ENCODE measurements at regions not wholly inside any gene's neighbourhood (a gene's known extent, or its start where the extent isn't known, plus 50 kb on each side); places are given as distances from the start of the nearest gene placed in this dataset.

DNA sequence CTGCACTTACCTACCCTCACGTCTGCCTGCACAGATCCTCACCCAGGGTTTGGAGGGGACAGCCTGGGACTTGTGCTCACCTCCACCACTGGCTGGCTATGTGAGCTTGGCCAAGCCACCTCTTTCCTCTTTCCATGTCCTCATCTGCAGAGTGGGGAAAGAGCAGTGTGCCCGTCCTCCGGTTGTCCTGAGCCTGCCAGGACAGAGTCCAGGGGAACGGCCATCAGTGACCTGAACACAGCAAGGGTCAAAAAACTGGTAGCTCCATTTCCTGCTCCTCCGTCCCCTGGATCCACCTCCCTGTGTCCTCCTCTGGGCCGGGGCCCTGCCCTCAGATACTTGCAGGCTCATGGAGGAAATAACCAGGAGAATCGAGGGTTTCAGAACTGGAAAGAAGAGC lies 187.7 kb downstream of the OLFM1 start:
- peaks cover 31% of the 10 kb centered on the region for H3K27me3 ChIP-seq (ENCODE audit: insufficient read depth, low read depth)
- no peak overlapping the region for H3K27ac ChIP-seq
- no peaks in the 10 kb centered on the region for H3K36me3 ChIP-seq (ENCODE audit: insufficient read depth)
- no peak overlapping the region for H2AFZ ChIP-seq (ENCODE audit: low read depth)
- H4K20me1 ChIP-seq (ENCODE audit: insufficient read depth): no peaks in the 10 kb centered on the region
- no peak for TF ChIP-seq CTCF (conservative IDR thresholded peaks at IDR 0.05; ENCODE audit: low read depth, low read length)
- no peaks in the 10 kb centered on the region for H3K4me1 ChIP-seq (ENCODE audit: low read depth, poor library complexity, severe bottlenecking)
- no peaks in the 10 kb centered on the region for H3K79me2 ChIP-seq (ENCODE audit: insufficient read depth, low read depth)
- no peak overlapping the region for H3K9ac ChIP-seq
- no peak overlapping the region for H3K4me3 ChIP-seq (IDR thresholded peaks at IDR 0.05; ENCODE audit: insufficient read depth, low read depth, low read length)
- no peak overlapping the region for H3K4me2 ChIP-seq

DNA sequence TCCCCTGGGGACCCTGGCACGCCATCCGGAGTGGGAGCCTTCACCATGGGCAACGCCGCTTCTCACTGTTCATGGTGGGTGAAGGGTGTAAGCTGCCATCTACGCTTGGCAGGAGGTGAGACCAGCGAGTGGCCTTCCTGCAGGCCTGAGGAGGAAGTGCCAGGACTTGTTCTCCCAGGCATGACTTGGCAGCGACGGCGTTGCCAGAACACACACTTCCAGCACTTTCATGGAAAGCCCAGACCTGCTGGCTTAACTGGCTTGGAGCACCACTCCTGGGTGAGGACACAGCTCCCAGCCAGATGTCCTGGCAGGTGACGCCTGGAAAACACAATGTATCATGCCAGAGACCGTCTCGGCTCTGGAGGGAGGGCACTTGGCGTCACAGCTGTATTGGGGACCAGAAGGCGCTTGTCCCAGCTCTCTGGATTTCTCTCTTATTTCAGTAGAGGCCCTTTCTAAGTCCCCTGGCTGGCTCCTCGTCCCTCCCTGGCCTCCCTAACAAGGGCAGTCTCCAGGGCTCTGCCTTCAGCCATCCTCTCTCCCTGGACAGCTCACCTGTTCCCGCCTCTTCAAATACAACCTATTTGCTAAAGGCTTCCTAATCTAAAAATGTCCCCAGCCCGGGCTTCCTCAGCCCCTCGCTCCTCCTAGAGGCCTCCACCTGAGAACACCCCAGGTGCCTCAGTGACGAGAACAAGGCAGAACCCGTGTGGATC lies 188.3 kb downstream of the OLFM1 start:
- H3K79me2 ChIP-seq (ENCODE audit: insufficient read depth, low read depth): no peaks in the 10 kb centered on the region
- H3K4me3 ChIP-seq (IDR thresholded peaks at IDR 0.05; ENCODE audit: insufficient read depth, low read depth, low read length): no peak overlapping the region
- H3K4me2 ChIP-seq: no peak overlapping the region
- H3K4me1 ChIP-seq (ENCODE audit: low read depth, poor library complexity, severe bottlenecking): no peaks in the 10 kb centered on the region
- no peaks in the 10 kb centered on the region for H3K36me3 ChIP-seq (ENCODE audit: insufficient read depth)
- no peak overlapping the region for H3K27ac ChIP-seq
- no peak for TF ChIP-seq CTCF (conservative IDR thresholded peaks at IDR 0.05; ENCODE audit: low read depth, low read length)
- peaks cover 28% of the 10 kb centered on the region for H3K27me3 ChIP-seq (ENCODE audit: insufficient read depth, low read depth)
- no peak overlapping the region for H3K9ac ChIP-seq
- no peaks in the 10 kb centered on the region for H4K20me1 ChIP-seq (ENCODE audit: insufficient read depth)
- no peak overlapping the region for H2AFZ ChIP-seq (ENCODE audit: low read depth)

- Histone ChIP-seq H3K4me3 (IDR thresholded peaks at IDR 0.05; ENCODE audit: insufficient read depth, low read depth, low read length) (no peak overlapping the region), H3K4me1 (ENCODE audit: low read depth, poor library complexity, severe bottlenecking) (no peaks in the 10 kb centered on the region), H3K9ac (no peak overlapping the region), H3K27ac (no peak overlapping the region), H3K4me2 (no peak overlapping the region), H3K36me3 (ENCODE audit: insufficient read depth) (no peaks in the 10 kb centered on the region), H4K20me1 (ENCODE audit: insufficient read depth) (no peaks in the 10 kb centered on the region), H3K79me2 (ENCODE audit: insufficient read depth, low read depth) (no peaks in the 10 kb centered on the region), H3K27me3 (ENCODE audit: insufficient read depth, low read depth) (peaks cover 18% of the 10 kb centered on the region; the same call in 1 of the 2 replicates), H2AFZ (ENCODE audit: low read depth) (no peak overlapping the region)
- TF ChIP-seq CTCF (conservative IDR thresholded peaks at IDR 0.05; ENCODE audit: low read depth, low read length): no peak
These were observed 190.0 kb downstream of the OLFM1 start for GRCh38 chr9:135277219-135278201.

DNA sequence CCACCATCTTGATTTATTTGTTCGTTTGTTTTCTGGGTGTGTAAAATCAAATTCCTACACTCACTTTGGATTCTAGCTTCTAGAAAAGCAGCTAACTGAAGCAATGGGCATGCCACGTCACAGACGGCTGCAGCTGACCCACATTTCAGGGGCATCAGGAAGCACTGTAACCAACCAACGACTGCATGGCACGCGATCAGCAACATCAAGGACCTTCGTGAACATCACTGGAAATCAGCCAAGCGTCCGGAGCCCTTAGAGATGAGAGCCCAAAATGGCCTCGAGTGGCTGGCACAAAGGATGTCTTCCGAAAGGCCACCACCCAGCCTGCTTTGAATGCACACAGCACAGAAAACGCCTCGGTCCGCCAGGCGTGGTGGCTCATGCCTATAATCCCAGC lies 191.1 kb downstream of the OLFM1 start:
- Histone ChIP-seq H3K27me3 (ENCODE audit: insufficient read depth, low read depth) (peaks cover 11% of the 10 kb centered on the region; the same call in 1 of the 2 replicates), H3K4me2 (no peak overlapping the region), H3K79me2 (ENCODE audit: insufficient read depth, low read depth) (no peaks in the 10 kb centered on the region), H3K4me1 (ENCODE audit: low read depth, poor library complexity, severe bottlenecking) (no peaks in the 10 kb centered on the region), H3K36me3 (ENCODE audit: insufficient read depth) (no peaks in the 10 kb centered on the region), H2AFZ (ENCODE audit: low read depth) (no peak overlapping the region), H3K27ac (no peak overlapping the region), H4K20me1 (ENCODE audit: insufficient read depth) (no peaks in the 10 kb centered on the region), H3K9ac (no peak overlapping the region), H3K4me3 (IDR thresholded peaks at IDR 0.05; ENCODE audit: insufficient read depth, low read depth, low read length) (no peak overlapping the region)
- no peak for TF ChIP-seq CTCF (conservative IDR thresholded peaks at IDR 0.05; ENCODE audit: low read depth, low read length)
